Ishikawa (cell line): ENCODE measurements at regions not wholly inside any gene's neighbourhood (a gene's known extent, or its start where the extent isn't known, plus 50 kb on each side); places are given as distances from the start of the nearest gene placed in this dataset.

Source experiments
- CEBPB ChIP-seq: IDR thresholded peaks from 2 replicates; pipeline ENCODE4 v1.6.1; 2012
- CREB1 ChIP-seq: IDR thresholded peaks from 2 replicates; pipeline ENCODE4 v1.6.1; 2012; ENCODE audit warnings: low read depth
- EGR1 ChIP-seq: IDR thresholded peaks from 2 replicates; pipeline ENCODE4 v1.6.1; 2012
- EP300 ChIP-seq: IDR thresholded peaks from 2 replicates; pipeline ENCODE4 v1.6.1; 2012; ENCODE audit warnings: borderline replicate concordance
- FOXM1 ChIP-seq: IDR thresholded peaks from 2 replicates; pipeline ENCODE4 v1.6.1; 2012; ENCODE audit warnings: low read depth, borderline replicate concordance
- MAX ChIP-seq: IDR thresholded peaks from 2 replicates; pipeline ENCODE4 v1.6.1; 2012
- NFIC ChIP-seq: IDR thresholded peaks from 2 replicates; pipeline ENCODE4 v1.6.1; 2012
- RAD21 ChIP-seq: IDR thresholded peaks from 2 replicates; pipeline ENCODE4 v1.6.1; 2012; ENCODE audit warnings: low read depth
- REST ChIP-seq: IDR thresholded peaks from 2 replicates; pipeline ENCODE4 v1.6.1; 2012; ENCODE audit warnings: low read depth, mild to moderate bottlenecking
- TAF1 ChIP-seq: IDR thresholded peaks from 2 replicates; pipeline ENCODE4 v1.6.1; 2012; ENCODE audit warnings: low read depth, mild to moderate bottlenecking
- TCF12 ChIP-seq: IDR thresholded peaks from 2 replicates; pipeline ENCODE4 v1.6.1; 2012; ENCODE audit warnings: low read depth
- TEAD4 ChIP-seq: IDR thresholded peaks from 2 replicates; pipeline ENCODE4 v1.6.1; 2012
- USF1 ChIP-seq: IDR thresholded peaks from 2 replicates; pipeline ENCODE4 v1.6.1; 2012
- YY1 ChIP-seq: IDR thresholded peaks from 2 replicates; pipeline ENCODE4 v1.6.1; 2012; ENCODE audit warnings: low read depth
- ZBTB7A ChIP-seq: IDR thresholded peaks from 2 replicates; pipeline ENCODE4 v1.6.1; 2012; ENCODE audit warnings: low read depth

GRCh38 chr14:62247266-62247665 is 485.0 kb downstream of the SNAPC1 start:
- TF ChIP-seq FOXM1: no peak

DNA sequence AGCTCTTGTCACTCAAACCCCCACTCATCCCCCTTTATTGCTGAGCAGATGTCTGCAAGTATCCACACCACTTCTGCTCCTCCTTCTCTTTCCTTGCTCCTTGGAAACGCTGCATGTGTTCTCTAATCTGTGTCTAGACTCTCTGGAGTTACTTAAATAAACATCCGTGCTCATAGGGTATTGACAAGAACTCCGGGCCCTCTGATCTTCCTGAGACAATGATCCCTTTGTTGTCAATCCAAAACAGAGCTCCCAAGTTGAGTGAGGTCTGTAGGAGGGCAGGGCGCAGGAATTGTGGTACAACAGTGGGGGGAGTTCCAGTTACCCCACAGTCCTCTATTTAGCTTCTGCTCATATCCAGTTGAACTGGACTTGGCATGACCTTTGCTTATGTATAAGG is 489.0 kb downstream of the SNAPC1 start:
- TF ChIP-seq EGR1: no peak
- no peak for TF ChIP-seq MAX
- TF ChIP-seq ZBTB7A: no peak
- no peak for TF ChIP-seq TEAD4
- no peak for TF ChIP-seq CEBPB
- no peak for TF ChIP-seq NFIC
- TF ChIP-seq TAF1: no peak
- TF ChIP-seq EP300: no peak
- TF ChIP-seq CREB1: no peak
- no peak for TF ChIP-seq TCF12

GRCh38 chr14:62253171-62253570 is 491.0 kb downstream of the SNAPC1 start:
- no peak for TF ChIP-seq MAX

DNA sequence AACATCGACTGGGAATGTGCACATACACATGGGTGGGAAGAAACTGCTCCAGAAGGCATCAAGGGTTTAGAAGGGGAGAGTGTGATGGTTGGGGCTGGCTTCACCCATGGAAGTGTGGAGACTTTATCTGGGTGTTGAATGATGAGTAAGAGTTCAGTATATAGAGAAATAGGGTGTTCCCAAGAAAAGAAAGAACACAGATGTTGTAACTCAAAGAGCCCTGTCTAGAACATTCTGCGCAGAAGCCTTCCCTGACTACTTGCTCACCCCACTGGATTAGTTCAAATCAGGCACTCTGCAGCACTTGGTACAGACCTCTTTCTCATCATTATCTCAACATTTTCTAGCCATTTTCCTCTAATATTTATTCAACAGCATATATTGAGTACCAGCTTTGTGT is 491.7 kb downstream of the SNAPC1 start:
- TF ChIP-seq TEAD4 (no peak), CREB1 (no peak), USF1 (no peak), MAX (no peak), ZBTB7A (no peak), EGR1 (no peak), YY1 (no peak), TAF1 (no peak), RAD21 (no peak), EP300 (no peak), CEBPB (no peak), TCF12 (no peak), NFIC (no peak), REST (no peak), FOXM1 (no peak)

- TF ChIP-seq NFIC (no peak), USF1 (no peak), EGR1 (no peak), YY1 (no peak), CEBPB (no peak), EP300 (no peak), CREB1 (no peak), ZBTB7A (no peak), TCF12 (no peak), TEAD4 (no peak), FOXM1 (no peak), RAD21 (no peak), MAX (no peak), TAF1 (no peak), REST (no peak)
Observed at GRCh38 chr14:62269204-62269603, 507.0 kb downstream of the SNAPC1 start.

DNA sequence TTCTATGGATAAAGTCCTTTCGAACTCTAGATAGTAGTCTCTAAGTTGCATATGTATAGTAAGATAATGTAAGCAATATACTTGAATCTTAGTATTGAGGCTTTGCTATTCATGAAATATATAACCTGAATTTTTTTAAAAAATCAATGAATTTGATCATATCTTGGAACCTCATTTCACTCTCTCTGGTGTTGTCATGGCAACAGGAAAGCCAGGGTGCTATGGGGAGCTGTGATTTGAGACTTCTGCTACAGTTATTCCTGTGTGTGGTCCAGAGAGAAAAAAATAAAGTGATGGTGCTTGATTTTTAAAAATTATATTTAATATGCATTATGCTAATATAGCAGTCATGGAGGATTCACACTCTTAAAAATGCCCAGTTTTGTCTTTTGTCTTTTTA is 508.0 kb downstream of the SNAPC1 start:
- no peak for TF ChIP-seq TEAD4

- TF ChIP-seq FOXM1 (no peak), USF1 (no peak), NFIC (no peak), EP300 (no peak), TAF1 (no peak), TCF12 (no peak), CEBPB (no peak), CREB1 (no peak), ZBTB7A (no peak), EGR1 (no peak), RAD21 (no peak), YY1 (no peak), MAX (no peak), REST (no peak)
Observed at GRCh38 chr14:62280366-62280765, 518.1 kb downstream of the SNAPC1 start.
